Frontal cortex (tissue), 3 donors: ENCODE measurements at regions not wholly inside any gene's neighbourhood (a gene's known extent, or its start where the extent isn't known, plus 50 kb on each side); places are given as distances from the start of the nearest gene placed in this dataset.
"Not testable (repeated sequence)": the region's sequence is repeated elsewhere in the genome, so short reads cannot be mapped to it uniquely, and the experiment has no call there.

Experiments used
- DNase-seq, 2 donors: peaks; one replicate each; pipeline ENCODE4 v3.0.0; 2012; ENCODE audit warnings: low spot score in 2 of 2
- FAIRE-seq: peaks from 2 replicates; lab custom pipeline; 2012; peaks lifted over from hg19 to GRCh38; lab: Jason Lieb, UNC
- donor health status: control.
- donor health status: control.
- donor health status: control.

GRCh38 chr14:105685605-105686004, 159.2 kb downstream of the TMEM121 start:
- DNase-seq, FAIRE-seq: not testable (repeated sequence)

- not testable (repeated sequence) for DNase-seq, FAIRE-seq
Measured at GRCh38 chr14:105686050-105686449, 159.7 kb downstream of the TMEM121 start.

- FAIRE-seq, DNase-seq: not testable (repeated sequence)
Measured at GRCh38 chr14:105686462-105687170, 160.2 kb downstream of the TMEM121 start.

- not testable (repeated sequence) for DNase-seq, FAIRE-seq
Measured at GRCh38 chr14:105687171-105688022, 161.0 kb downstream of the TMEM121 start.

GRCh38 chr14:105688023-105688351, 161.6 kb downstream of the TMEM121 start:
- not testable (repeated sequence) for FAIRE-seq, DNase-seq

- FAIRE-seq, DNase-seq: not testable (repeated sequence)
Measured at GRCh38 chr14:105688664-105689221, 162.4 kb downstream of the TMEM121 start.

GRCh38 chr14:105689722-105690121, 163.3 kb downstream of the TMEM121 start:
- FAIRE-seq: no peak
- no peak for DNase-seq

GRCh38 chr14:105690671-105691070, 164.3 kb downstream of the TMEM121 start:
- no peak for FAIRE-seq
- no peak for DNase-seq

GRCh38 chr14:105691321-105692109, 165.1 kb downstream of the TMEM121 start:
- not testable (repeated sequence) for FAIRE-seq

GRCh38 chr14:105692110-105692685, 165.8 kb downstream of the TMEM121 start:
- DNase-seq: not testable (repeated sequence)

More at GRCh38 chr14:105691321-105692109, 165.1 kb downstream of the TMEM121 start:
- DNase-seq: not testable (repeated sequence)

GRCh38 chr14:105694961-105695360, 168.6 kb downstream of the TMEM121 start:
- FAIRE-seq (no peak), DNase-seq (no peak)

More at GRCh38 chr14:105692110-105692685, 165.8 kb downstream of the TMEM121 start:
- not testable (repeated sequence) for FAIRE-seq

GRCh38 chr14:105696388-105696787, 170.0 kb downstream of the TMEM121 start:
- FAIRE-seq, DNase-seq: not testable (repeated sequence)

- DNase-seq, FAIRE-seq: not testable (repeated sequence)
Measured at GRCh38 chr14:105697414-105697813, 171.0 kb downstream of the TMEM121 start.

GRCh38 chr14:105697955-105698354, 171.6 kb downstream of the TMEM121 start:
- FAIRE-seq, DNase-seq: not testable (repeated sequence)

GRCh38 chr14:105698940-105699556, 172.7 kb downstream of the TMEM121 start:
- not testable (repeated sequence) for FAIRE-seq, DNase-seq

- not testable (repeated sequence) for FAIRE-seq, DNase-seq
Measured at GRCh38 chr14:105699706-105700105, 173.3 kb downstream of the TMEM121 start.

- not testable (repeated sequence) for DNase-seq, FAIRE-seq
Measured at GRCh38 chr14:105700146-105700545, 173.8 kb downstream of the TMEM121 start.

GRCh38 chr14:105700622-105701288, 174.4 kb downstream of the TMEM121 start:
- no peak for FAIRE-seq
- DNase-seq: no peak
